ENCODE measurements at regions not wholly inside any gene's neighbourhood (a gene's known extent, or its start where the extent isn't known, plus 50 kb on each side); places are given as distances from the start of the nearest gene placed in this dataset.

GRCh38 chr15:70327856-70328678 is 230.3 kb upstream of the TLE3 start:
- peaks cover 19% of the 10 kb centered on the region for H3K4me1 Mint-ChIP-seq (ENCODE audit: low read depth)
- TF ChIP-seq CTCF (IDR thresholded peaks at IDR 0.05; ENCODE audit: unreplicated experiment): no peak
- H3K27ac Mint-ChIP-seq: peak overlapping the region; percentile 68
- H3K9me3 Mint-ChIP-seq (ENCODE audit: low read depth): peaks cover 12% of the 10 kb centered on the region
- DNase-seq (ENCODE audit: low spot score, unreplicated experiment): no peak
- H3K4me3 Mint-ChIP-seq (ENCODE audit: low read depth): no peak overlapping the region
- peaks cover 1% of the 10 kb centered on the region for H3K36me3 Mint-ChIP-seq (ENCODE audit: insufficient read depth)
- H3K27me3 Mint-ChIP-seq: peaks cover 19% of the 10 kb centered on the region

- H3K4me1 Mint-ChIP-seq (ENCODE audit: low read depth): peaks cover 24% of the 10 kb centered on the region
- peak overlapping the region; percentile 68 for H3K27ac Mint-ChIP-seq
Observed at GRCh38 chr15:70327328-70327855, 229.7 kb upstream of the TLE3 start.

GRCh38 chr15:70324001-70324974 is 226.6 kb upstream of the TLE3 start:
- Mint-ChIP-seq H3K27me3 (peaks cover 33% of the 10 kb centered on the region), H3K36me3 (ENCODE audit: insufficient read depth) (no peaks in the 10 kb centered on the region), H3K27ac (no peak overlapping the region), H3K9me3 (ENCODE audit: low read depth) (no peaks in the 10 kb centered on the region), H3K4me3 (ENCODE audit: low read depth) (no peak overlapping the region), H3K4me1 (ENCODE audit: low read depth) (peaks cover 28% of the 10 kb centered on the region)
- TF ChIP-seq CTCF (IDR thresholded peaks at IDR 0.05; ENCODE audit: unreplicated experiment): no peak
- no peak for DNase-seq (ENCODE audit: low spot score, unreplicated experiment)

More at GRCh38 chr15:70327328-70327855, 229.7 kb upstream of the TLE3 start:
- DNase-seq (ENCODE audit: low spot score, unreplicated experiment): no peak
- H3K9me3 Mint-ChIP-seq (ENCODE audit: low read depth): peaks cover 11% of the 10 kb centered on the region
- peaks cover 1% of the 10 kb centered on the region for H3K36me3 Mint-ChIP-seq (ENCODE audit: insufficient read depth)
- no peak for TF ChIP-seq CTCF (IDR thresholded peaks at IDR 0.05; ENCODE audit: unreplicated experiment)
- H3K4me3 Mint-ChIP-seq (ENCODE audit: low read depth): no peak overlapping the region
- peaks cover 20% of the 10 kb centered on the region for H3K27me3 Mint-ChIP-seq

GRCh38 chr15:70323111-70323851 is 225.6 kb upstream of the TLE3 start:
- Mint-ChIP-seq H3K27ac (no peak overlapping the region), H3K36me3 (ENCODE audit: insufficient read depth) (no peaks in the 10 kb centered on the region), H3K4me1 (ENCODE audit: low read depth) (peaks cover 28% of the 10 kb centered on the region), H3K9me3 (ENCODE audit: low read depth) (no peaks in the 10 kb centered on the region), H3K4me3 (ENCODE audit: low read depth) (no peak overlapping the region), H3K27me3 (peaks cover 34% of the 10 kb centered on the region)
- TF ChIP-seq CTCF (IDR thresholded peaks at IDR 0.05; ENCODE audit: unreplicated experiment): no peak
- no peak for DNase-seq (ENCODE audit: low spot score, unreplicated experiment)

Data from progenitor cell of endocrine pancreas (in vitro differentiated cells).